GM12891 (cell line): ENCODE measurements at regions not wholly inside any gene's neighbourhood (a gene's known extent, or its start where the extent isn't known, plus 50 kb on each side); places are given as distances from the start of the nearest gene placed in this dataset.
"Not testable (repeated sequence)": the region's sequence is repeated elsewhere in the genome, so short reads cannot be mapped to it uniquely, and the experiment has no call there.

Experiments used
- DNase-seq: peaks from one replicate; pipeline ENCODE4 v3.0.0; 2011; ENCODE audit warnings: low spot score; ENCODE audit not compliant: insufficient read length
- FAIRE-seq: peaks from 2 replicates; lab custom pipeline; 2011; peaks lifted over from hg19 to GRCh38; lab: Jason Lieb, UNC
- PAX5 ChIP-seq: IDR thresholded peaks from 2 replicates; pipeline ENCODE4 v1.6.1; 2011; ENCODE audit warnings: low read length, moderate library complexity, mild to moderate bottlenecking; ENCODE audit not compliant: insufficient read depth, severe bottlenecking
- POLR2A ChIP-seq: IDR thresholded peaks from 2 replicates; pipeline ENCODE4 v1.6.1; 2011; ENCODE audit warnings: low read depth, low read length, control low read depth
- POLR2AphosphoS5 ChIP-seq: IDR thresholded peaks from 2 replicates; pipeline ENCODE4 v1.6.1; 2011; ENCODE audit warnings: low read depth, low read length, control low read depth
- POU2F2 ChIP-seq: IDR thresholded peaks from 2 replicates; pipeline ENCODE4 v1.6.1; 2011; ENCODE audit warnings: low read depth, mild to moderate bottlenecking, control low read depth, low read length, moderate library complexity
- SPI1 ChIP-seq: IDR thresholded peaks from 2 replicates; pipeline ENCODE4 v1.6.1; 2011; ENCODE audit warnings: low read depth, low read length, control low read depth
- TAF1 ChIP-seq: IDR thresholded peaks from 2 replicates; pipeline ENCODE4 v1.6.1; 2011; ENCODE audit warnings: low read depth, low read length, control low read depth

- TF ChIP-seq POLR2A (no peak), POLR2AphosphoS5 (no peak), PAX5 (no peak), POU2F2 (no peak), TAF1 (no peak), SPI1 (no peak)
- DNase-seq (no peak), FAIRE-seq (no peak)
Measured at GRCh38 chr15:77866186-77866585, 211.3 kb downstream of the TBC1D2B start.

GRCh38 chr15:77865701-77866100 lies 211.8 kb downstream of the TBC1D2B start:
- DNase-seq, result no peak
- no peak for FAIRE-seq
- TF ChIP-seq PAX5, result no peak
- TF ChIP-seq POLR2AphosphoS5, result no peak
- TF ChIP-seq SPI1, result no peak
- TF ChIP-seq POU2F2, result no peak
- TF ChIP-seq TAF1, result no peak
- TF ChIP-seq POLR2A, result no peak

- TF ChIP-seq POLR2A, result no peak
- TF ChIP-seq POLR2AphosphoS5, result no peak
- no peak for TF ChIP-seq SPI1
- TF ChIP-seq POU2F2, result no peak
- TF ChIP-seq PAX5, result no peak
- no peak for TF ChIP-seq TAF1
- FAIRE-seq, result no peak
- DNase-seq, result no peak
Measured at GRCh38 chr15:77865106-77865610, 212.4 kb downstream of the TBC1D2B start.

- TF ChIP-seq PAX5, result no peak
- no peak for TF ChIP-seq POLR2A
- TF ChIP-seq POU2F2, result no peak
- no peak for TF ChIP-seq POLR2AphosphoS5
- TF ChIP-seq TAF1, result no peak
- TF ChIP-seq SPI1, result no peak
- DNase-seq (no peak), FAIRE-seq (no peak)
Measured at GRCh38 chr15:77864211-77865105, 213.1 kb downstream of the TBC1D2B start.

- no peak for FAIRE-seq
- DNase-seq, result no peak
- TF ChIP-seq PAX5 (no peak), TAF1 (no peak), POLR2A (no peak), POU2F2 (no peak), SPI1 (no peak), POLR2AphosphoS5 (no peak)
Measured at GRCh38 chr15:77863491-77864105, 213.9 kb downstream of the TBC1D2B start.

- no peak for DNase-seq
- FAIRE-seq, result no peak
- TF ChIP-seq POLR2A (no peak), PAX5 (no peak), TAF1 (no peak), POU2F2 (no peak), SPI1 (no peak), POLR2AphosphoS5 (no peak)
Measured at GRCh38 chr15:77862651-77863104, 214.8 kb downstream of the TBC1D2B start.

- FAIRE-seq, result not testable (repeated sequence)
Measured at GRCh38 chr15:77861997-77862635, 215.4 kb downstream of the TBC1D2B start.

GRCh38 chr15:77860071-77860691 lies 217.3 kb downstream of the TBC1D2B start:
- TF ChIP-seq PAX5 (no peak), POU2F2 (no peak), POLR2A (no peak), SPI1 (no peak), TAF1 (no peak), POLR2AphosphoS5 (no peak)
- FAIRE-seq, result no peak

More at GRCh38 chr15:77861997-77862635, 215.4 kb downstream of the TBC1D2B start:
- DNase-seq, result not testable (repeated sequence)

GRCh38 chr15:77859491-77860060 lies 217.9 kb downstream of the TBC1D2B start:
- DNase-seq (no peak), FAIRE-seq (no peak)
- no peak for TF ChIP-seq PAX5
- TF ChIP-seq SPI1, result no peak

More at GRCh38 chr15:77860071-77860691, 217.3 kb downstream of the TBC1D2B start:
- no peak for DNase-seq
